WTC11 (cell line): ENCODE measurements at regions not wholly inside any gene's neighbourhood (a gene's known extent, or its start where the extent isn't known, plus 50 kb on each side); places are given as distances from the start of the nearest gene placed in this dataset.

Experiments used
- ATAC-seq: fragments of 200-7000 bp; cut with Tn5 transposase; 2 replicates; pipeline ENCODE4 v1.10.0; 2021; ENCODE audit warnings: mild to moderate bottlenecking, moderate library complexity
- CTCF ChIA-PET: fragments of 300-600 bp; sonication (Branson Sonifier 250); formaldehyde crosslinking; loops from one replicate; lab custom pipeline; 2021; ENCODE audit warnings: antibody characterized with exemption; lab: Charles Lee
- POLR2A ChIA-PET: fragments of 350-600 bp; sonication (Branson Sonifier 250); formaldehyde crosslinking; loops from one replicate; lab custom pipeline; 2021; ENCODE audit warnings: antibody characterized with exemption; lab: Charles Lee
- DNase-seq: peaks from one replicate; pipeline ENCODE4 v3.0.0; 2021; ENCODE audit warnings: low spot score
- H3K27ac Mint-ChIP-seq: 2 replicates; pipeline ENCODE4 v1.8.0; 2021; ENCODE audit warnings: mixed read lengths
- H3K27me3 Mint-ChIP-seq: 2 replicates; pipeline ENCODE4 v1.8.0; 2021; ENCODE audit warnings: low read depth, mild to moderate bottlenecking, moderate library complexity, mixed read lengths
- H3K36me3 Mint-ChIP-seq: 2 replicates; pipeline ENCODE4 v1.8.0; 2021; ENCODE audit warnings: mixed read lengths
- H3K4me1 Mint-ChIP-seq: 2 replicates; pipeline ENCODE4 v1.8.0; 2022; ENCODE audit warnings: mixed read lengths
- H3K4me3 Mint-ChIP-seq: 2 replicates; pipeline ENCODE4 v1.8.0; 2021; ENCODE audit warnings: mild to moderate bottlenecking, moderate library complexity, mixed read lengths
- H3K9me3 Mint-ChIP-seq: 2 replicates; pipeline ENCODE4 v1.8.0; 2021; ENCODE audit warnings: mixed read lengths
- NFE2L1 ChIP-seq: sonication (generic); formaldehyde crosslinking; IDR thresholded peaks from 2 replicates; pipeline ENCODE4 v1.8.1; 2023; ENCODE audit warnings: missing genetic modification reagents
- PRRX2 ChIP-seq: fragments of 250-450 bp; sonication (Bioruptor Pico); IDR thresholded peaks from 2 replicates; pipeline ENCODE4 v1.8.0; 2021; ENCODE audit warnings: mild to moderate bottlenecking
- TEAD1 ChIP-seq: sonication (generic); formaldehyde crosslinking; IDR thresholded peaks from 2 replicates; pipeline ENCODE4 v1.8.0; 2022; ENCODE audit warnings: mild to moderate bottlenecking, missing genetic modification reagents
- ZNF121 ChIP-seq: sonication (generic); formaldehyde crosslinking; IDR thresholded peaks from 2 replicates; pipeline ENCODE4 v1.8.0; 2023; ENCODE audit warnings: missing genetic modification reagents
- ZNF396 ChIP-seq: fragments of 250-450 bp; sonication (Bioruptor Pico); IDR thresholded peaks from 2 replicates; pipeline ENCODE4 v1.8.0; 2021; ENCODE audit warnings: mild to moderate bottlenecking, moderate library complexity, borderline replicate concordance
- TF ChIP-seq, protein P1 (sequence below): fragments of 250-450 bp; sonication (Bioruptor Pico); IDR thresholded peaks from 2 replicates; pipeline ENCODE4 v1.9.0; 2021; ENCODE audit warnings: mild to moderate bottlenecking
- TF ChIP-seq, protein P2 (sequence below): fragments of 250-450 bp; sonication (Bioruptor Pico); IDR thresholded peaks from 2 replicates; pipeline ENCODE4 v1.8.0; 2021; ENCODE audit warnings: mild to moderate bottlenecking
- TF ChIP-seq, protein P3 (sequence below): fragments of 200-600 bp; IDR thresholded peaks from 2 replicates; pipeline ENCODE4 v1.8.0; 2022; ENCODE audit warnings: antibody characterized with exemption
- TF ChIP-seq, protein P4 (sequence below): sonication (generic); formaldehyde crosslinking; IDR thresholded peaks from 2 replicates; pipeline ENCODE4 v1.8.0; 2022; ENCODE audit warnings: mild to moderate bottlenecking, missing genetic modification reagents
- TF ChIP-seq, protein P5 (sequence below): fragments of 250-450 bp; sonication (Bioruptor Pico); IDR thresholded peaks from 2 replicates; pipeline ENCODE4 v1.9.0; 2021; ENCODE audit warnings: mild to moderate bottlenecking, borderline replicate concordance
- TF ChIP-seq, protein P6 (sequence below): sonication (generic); formaldehyde crosslinking; IDR thresholded peaks from 2 replicates; pipeline ENCODE4 v1.8.1; 2022; ENCODE audit warnings: mild to moderate bottlenecking, moderate library complexity, missing genetic modification reagents
- TF ChIP-seq, protein P7 (sequence below): sonication (generic); formaldehyde crosslinking; IDR thresholded peaks from 2 replicates; pipeline ENCODE4 v1.8.0; 2022; ENCODE audit warnings: missing genetic modification reagents
- TF ChIP-seq, protein P8 (sequence below): sonication (generic); formaldehyde crosslinking; IDR thresholded peaks from 2 replicates; pipeline ENCODE4 v1.8.1; 2023; ENCODE audit warnings: mild to moderate bottlenecking, missing genetic modification reagents, moderate library complexity

DNA sequence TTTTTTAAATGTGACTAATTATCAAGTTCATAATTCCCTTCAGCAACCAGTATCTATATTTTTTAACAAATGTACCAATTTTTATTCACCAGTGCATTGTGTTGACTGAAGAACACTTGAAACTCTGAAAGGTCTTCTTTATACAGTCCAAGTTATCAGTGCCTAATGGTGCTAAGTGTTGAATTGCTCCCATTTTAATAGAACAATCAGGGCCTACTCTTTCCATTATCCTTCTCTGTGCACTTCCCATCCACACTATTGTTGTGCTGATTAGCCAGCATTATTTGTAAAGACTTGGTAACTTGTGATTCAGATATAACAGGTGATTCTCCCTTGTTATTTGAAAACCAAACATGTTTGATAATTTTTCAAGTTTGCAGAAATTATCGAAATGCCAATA, 1209.7 kb upstream of the MAP3K7 start:
- TF ChIP-seq PRRX2 (CRISPR knock-in tag) = no peak
- TF ChIP-seq, protein P1, sequence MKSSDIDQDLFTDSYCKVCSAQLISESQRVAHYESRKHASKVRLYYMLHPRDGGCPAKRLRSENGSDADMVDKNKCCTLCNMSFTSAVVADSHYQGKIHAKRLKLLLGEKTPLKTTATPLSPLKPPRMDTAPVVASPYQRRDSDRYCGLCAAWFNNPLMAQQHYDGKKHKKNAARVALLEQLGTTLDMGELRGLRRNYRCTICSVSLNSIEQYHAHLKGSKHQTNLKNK (CRISPR knock-in tag) = 0 out of 2 replicates have a peak, but pooled peaks have one; percentile 39
- ATAC-seq = peak; percentile 22; the same call in 1 of the 2 replicates
- peaks cover 11% of the 10 kb centered on the region for H3K4me1 Mint-ChIP-seq

DNA sequence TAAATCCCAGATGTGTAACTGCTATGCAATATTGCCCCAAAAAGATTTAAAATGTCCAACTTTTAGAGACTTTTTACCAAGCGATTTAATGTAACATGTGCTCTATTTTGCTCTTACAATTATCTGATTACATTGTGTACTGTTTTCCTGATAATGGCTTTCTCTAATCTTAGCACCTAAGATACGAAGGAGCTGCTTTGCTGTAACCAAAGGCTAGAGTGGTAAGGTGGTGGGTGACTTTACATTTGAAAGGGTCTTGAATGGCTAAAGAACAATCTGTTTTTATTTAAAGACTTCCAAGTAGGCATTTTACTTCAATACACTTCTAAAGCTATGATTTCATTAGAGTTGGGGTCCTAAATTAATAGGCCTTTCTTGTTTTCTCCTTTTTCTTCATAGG, 1201.6 kb upstream of the MAP3K7 start:
- peaks cover 15% of the 10 kb centered on the region for H3K9me3 Mint-ChIP-seq
- H3K27ac Mint-ChIP-seq = no peak overlapping the region
- TF ChIP-seq ZNF396 (no peak), TEAD1 (CRISPR knock-in tag) (no peak), NFE2L1 (CRISPR knock-in tag) (no peak)
- TF ChIP-seq, protein P2, sequence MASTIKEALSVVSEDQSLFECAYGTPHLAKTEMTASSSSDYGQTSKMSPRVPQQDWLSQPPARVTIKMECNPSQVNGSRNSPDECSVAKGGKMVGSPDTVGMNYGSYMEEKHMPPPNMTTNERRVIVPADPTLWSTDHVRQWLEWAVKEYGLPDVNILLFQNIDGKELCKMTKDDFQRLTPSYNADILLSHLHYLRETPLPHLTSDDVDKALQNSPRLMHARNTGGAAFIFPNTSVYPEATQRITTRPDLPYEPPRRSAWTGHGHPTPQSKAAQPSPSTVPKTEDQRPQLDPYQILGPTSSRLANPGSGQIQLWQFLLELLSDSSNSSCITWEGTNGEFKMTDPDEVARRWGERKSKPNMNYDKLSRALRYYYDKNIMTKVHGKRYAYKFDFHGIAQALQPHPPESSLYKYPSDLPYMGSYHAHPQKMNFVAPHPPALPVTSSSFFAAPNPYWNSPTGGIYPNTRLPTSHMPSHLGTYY = no peak
- 0 out of 2 replicates have a peak, but pooled peaks cover 2% of the 10 kb centered on the region for H3K36me3 Mint-ChIP-seq
- ATAC-seq (peak; percentile 69), DNase-seq (no peak)
- no peaks in the 10 kb centered on the region for H3K27me3 Mint-ChIP-seq
- ChIA-PET CTCF (no interaction called here), POLR2A (no interaction called here)
- peaks cover 28% of the 10 kb centered on the region for H3K4me1 Mint-ChIP-seq
- peak overlapping the region; percentile 13; the same call in 1 of the 2 replicates for H3K4me3 Mint-ChIP-seq

More for the DNA sequence above, 1209.7 kb upstream of the MAP3K7 start:
- Mint-ChIP-seq H3K27me3 (no peaks in the 10 kb centered on the region), H3K36me3 (no peaks in the 10 kb centered on the region), H3K4me3 (no peak overlapping the region), H3K27ac (no peak overlapping the region), H3K9me3 (0 out of 2 replicates have a peak, but pooled peaks cover under 1% of the 10 kb centered on the region)
- DNase-seq = no peak
- CTCF ChIA-PET = no interaction called here
- POLR2A ChIA-PET = no interaction called here

DNA sequence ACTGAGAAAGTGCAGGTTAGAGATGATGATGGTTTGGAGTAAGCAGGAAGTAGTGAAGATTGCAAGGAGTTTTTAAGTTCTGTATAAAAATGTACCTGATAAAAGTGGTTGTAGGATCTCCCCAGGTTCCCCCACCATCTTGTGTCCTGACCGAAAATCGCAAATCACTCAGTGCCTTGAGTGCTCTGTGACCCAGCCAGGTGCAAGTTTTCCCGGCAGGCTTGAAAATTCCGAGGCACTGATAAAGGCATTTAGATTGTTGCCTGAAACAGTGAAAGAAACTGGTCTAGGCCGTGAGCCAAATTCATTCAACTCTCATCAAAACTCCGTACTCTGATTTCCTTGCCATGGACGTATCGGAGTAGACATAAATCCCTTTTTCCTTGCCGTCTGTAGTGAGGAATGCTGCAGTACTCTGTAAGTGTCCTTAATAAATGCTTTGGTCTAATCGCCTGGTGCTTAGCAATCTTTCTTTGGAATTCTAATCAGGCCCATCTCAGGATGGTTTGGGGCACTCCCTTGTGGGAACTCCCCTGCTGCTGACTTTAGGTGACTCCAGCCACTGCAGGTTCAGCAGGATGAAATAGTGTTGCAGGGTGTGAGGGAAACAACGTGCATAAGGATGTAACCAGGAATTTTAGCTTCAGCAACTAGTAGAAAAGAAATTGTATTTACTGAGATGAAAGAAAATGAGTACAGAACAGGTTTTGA, 1199.8 kb upstream of the MAP3K7 start:
- CTCF ChIA-PET = no interaction called here
- POLR2A ChIA-PET = no interaction called here
- H3K27me3 Mint-ChIP-seq = no peaks in the 10 kb centered on the region
- peak overlapping the region; percentile 53; the same call in 1 of the 2 replicates for H3K27ac Mint-ChIP-seq
- H3K4me3 Mint-ChIP-seq = no peak overlapping the region
- H3K9me3 Mint-ChIP-seq = peaks cover 15% of the 10 kb centered on the region
- peak; percentile 83 for ATAC-seq
- peak; percentile 11 for DNase-seq
- H3K36me3 Mint-ChIP-seq = 0 out of 2 replicates have a peak, but pooled peaks cover 2% of the 10 kb centered on the region
- H3K4me1 Mint-ChIP-seq = peaks cover 33% of the 10 kb centered on the region
- TF ChIP-seq, protein P3, sequence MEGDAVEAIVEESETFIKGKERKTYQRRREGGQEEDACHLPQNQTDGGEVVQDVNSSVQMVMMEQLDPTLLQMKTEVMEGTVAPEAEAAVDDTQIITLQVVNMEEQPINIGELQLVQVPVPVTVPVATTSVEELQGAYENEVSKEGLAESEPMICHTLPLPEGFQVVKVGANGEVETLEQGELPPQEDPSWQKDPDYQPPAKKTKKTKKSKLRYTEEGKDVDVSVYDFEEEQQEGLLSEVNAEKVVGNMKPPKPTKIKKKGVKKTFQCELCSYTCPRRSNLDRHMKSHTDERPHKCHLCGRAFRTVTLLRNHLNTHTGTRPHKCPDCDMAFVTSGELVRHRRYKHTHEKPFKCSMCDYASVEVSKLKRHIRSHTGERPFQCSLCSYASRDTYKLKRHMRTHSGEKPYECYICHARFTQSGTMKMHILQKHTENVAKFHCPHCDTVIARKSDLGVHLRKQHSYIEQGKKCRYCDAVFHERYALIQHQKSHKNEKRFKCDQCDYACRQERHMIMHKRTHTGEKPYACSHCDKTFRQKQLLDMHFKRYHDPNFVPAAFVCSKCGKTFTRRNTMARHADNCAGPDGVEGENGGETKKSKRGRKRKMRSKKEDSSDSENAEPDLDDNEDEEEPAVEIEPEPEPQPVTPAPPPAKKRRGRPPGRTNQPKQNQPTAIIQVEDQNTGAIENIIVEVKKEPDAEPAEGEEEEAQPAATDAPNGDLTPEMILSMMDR = no peak
- TF ChIP-seq, protein P1 (CRISPR knock-in tag) = no peak
- TF ChIP-seq, protein P4, sequence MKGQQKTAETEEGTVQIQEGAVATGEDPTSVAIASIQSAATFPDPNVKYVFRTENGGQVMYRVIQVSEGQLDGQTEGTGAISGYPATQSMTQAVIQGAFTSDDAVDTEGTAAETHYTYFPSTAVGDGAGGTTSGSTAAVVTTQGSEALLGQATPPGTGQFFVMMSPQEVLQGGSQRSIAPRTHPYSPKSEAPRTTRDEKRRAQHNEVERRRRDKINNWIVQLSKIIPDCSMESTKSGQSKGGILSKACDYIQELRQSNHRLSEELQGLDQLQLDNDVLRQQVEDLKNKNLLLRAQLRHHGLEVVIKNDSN (CRISPR knock-in tag) = no peak
- TF ChIP-seq ZNF121 (CRISPR knock-in tag) = no peak
- TF ChIP-seq, protein P5, sequence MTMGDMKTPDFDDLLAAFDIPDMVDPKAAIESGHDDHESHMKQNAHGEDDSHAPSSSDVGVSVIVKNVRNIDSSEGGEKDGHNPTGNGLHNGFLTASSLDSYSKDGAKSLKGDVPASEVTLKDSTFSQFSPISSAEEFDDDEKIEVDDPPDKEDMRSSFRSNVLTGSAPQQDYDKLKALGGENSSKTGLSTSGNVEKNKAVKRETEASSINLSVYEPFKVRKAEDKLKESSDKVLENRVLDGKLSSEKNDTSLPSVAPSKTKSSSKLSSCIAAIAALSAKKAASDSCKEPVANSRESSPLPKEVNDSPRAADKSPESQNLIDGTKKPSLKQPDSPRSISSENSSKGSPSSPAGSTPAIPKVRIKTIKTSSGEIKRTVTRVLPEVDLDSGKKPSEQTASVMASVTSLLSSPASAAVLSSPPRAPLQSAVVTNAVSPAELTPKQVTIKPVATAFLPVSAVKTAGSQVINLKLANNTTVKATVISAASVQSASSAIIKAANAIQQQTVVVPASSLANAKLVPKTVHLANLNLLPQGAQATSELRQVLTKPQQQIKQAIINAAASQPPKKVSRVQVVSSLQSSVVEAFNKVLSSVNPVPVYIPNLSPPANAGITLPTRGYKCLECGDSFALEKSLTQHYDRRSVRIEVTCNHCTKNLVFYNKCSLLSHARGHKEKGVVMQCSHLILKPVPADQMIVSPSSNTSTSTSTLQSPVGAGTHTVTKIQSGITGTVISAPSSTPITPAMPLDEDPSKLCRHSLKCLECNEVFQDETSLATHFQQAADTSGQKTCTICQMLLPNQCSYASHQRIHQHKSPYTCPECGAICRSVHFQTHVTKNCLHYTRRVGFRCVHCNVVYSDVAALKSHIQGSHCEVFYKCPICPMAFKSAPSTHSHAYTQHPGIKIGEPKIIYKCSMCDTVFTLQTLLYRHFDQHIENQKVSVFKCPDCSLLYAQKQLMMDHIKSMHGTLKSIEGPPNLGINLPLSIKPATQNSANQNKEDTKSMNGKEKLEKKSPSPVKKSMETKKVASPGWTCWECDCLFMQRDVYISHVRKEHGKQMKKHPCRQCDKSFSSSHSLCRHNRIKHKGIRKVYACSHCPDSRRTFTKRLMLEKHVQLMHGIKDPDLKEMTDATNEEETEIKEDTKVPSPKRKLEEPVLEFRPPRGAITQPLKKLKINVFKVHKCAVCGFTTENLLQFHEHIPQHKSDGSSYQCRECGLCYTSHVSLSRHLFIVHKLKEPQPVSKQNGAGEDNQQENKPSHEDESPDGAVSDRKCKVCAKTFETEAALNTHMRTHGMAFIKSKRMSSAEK = no peak
- TF ChIP-seq, protein P6, sequence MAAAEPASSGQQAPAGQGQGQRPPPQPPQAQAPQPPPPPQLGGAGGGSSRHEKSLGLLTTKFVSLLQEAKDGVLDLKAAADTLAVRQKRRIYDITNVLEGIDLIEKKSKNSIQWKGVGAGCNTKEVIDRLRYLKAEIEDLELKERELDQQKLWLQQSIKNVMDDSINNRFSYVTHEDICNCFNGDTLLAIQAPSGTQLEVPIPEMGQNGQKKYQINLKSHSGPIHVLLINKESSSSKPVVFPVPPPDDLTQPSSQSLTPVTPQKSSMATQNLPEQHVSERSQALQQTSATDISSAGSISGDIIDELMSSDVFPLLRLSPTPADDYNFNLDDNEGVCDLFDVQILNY = no peak
- TF ChIP-seq, protein P2 = no peak
- TF ChIP-seq PRRX2 (CRISPR knock-in tag) = no peak
- TF ChIP-seq, protein P7, sequence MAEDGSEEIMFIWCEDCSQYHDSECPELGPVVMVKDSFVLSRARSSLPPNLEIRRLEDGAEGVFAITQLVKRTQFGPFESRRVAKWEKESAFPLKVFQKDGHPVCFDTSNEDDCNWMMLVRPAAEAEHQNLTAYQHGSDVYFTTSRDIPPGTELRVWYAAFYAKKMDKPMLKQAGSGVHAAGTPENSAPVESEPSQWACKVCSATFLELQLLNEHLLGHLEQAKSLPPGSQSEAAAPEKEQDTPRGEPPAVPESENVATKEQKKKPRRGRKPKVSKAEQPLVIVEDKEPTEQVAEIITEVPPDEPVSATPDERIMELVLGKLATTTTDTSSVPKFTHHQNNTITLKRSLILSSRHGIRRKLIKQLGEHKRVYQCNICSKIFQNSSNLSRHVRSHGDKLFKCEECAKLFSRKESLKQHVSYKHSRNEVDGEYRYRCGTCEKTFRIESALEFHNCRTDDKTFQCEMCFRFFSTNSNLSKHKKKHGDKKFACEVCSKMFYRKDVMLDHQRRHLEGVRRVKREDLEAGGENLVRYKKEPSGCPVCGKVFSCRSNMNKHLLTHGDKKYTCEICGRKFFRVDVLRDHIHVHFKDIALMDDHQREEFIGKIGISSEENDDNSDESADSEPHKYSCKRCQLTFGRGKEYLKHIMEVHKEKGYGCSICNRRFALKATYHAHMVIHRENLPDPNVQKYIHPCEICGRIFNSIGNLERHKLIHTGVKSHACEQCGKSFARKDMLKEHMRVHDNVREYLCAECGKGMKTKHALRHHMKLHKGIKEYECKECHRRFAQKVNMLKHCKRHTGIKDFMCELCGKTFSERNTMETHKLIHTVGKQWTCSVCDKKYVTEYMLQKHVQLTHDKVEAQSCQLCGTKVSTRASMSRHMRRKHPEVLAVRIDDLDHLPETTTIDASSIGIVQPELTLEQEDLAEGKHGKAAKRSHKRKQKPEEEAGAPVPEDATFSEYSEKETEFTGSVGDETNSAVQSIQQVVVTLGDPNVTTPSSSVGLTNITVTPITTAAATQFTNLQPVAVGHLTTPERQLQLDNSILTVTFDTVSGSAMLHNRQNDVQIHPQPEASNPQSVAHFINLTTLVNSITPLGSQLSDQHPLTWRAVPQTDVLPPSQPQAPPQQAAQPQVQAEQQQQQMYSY (CRISPR knock-in tag) = no peak
- TF ChIP-seq, protein P8, sequence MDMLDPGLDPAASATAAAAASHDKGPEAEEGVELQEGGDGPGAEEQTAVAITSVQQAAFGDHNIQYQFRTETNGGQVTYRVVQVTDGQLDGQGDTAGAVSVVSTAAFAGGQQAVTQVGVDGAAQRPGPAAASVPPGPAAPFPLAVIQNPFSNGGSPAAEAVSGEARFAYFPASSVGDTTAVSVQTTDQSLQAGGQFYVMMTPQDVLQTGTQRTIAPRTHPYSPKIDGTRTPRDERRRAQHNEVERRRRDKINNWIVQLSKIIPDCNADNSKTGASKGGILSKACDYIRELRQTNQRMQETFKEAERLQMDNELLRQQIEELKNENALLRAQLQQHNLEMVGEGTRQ (CRISPR knock-in tag) = no peak
